ENCODE measurements at regions not wholly inside any gene's neighbourhood (a gene's known extent, or its start where the extent isn't known, plus 50 kb on each side); places are given as distances from the start of the nearest gene placed in this dataset.
A peak's percentile ranks its signal among the peaks of the same experiment; 100 is the strongest.

GRCh38 chr6:105897131-105897530 is 189.0 kb upstream of the PRDM1 start:
- Histone ChIP-seq H3K9me3 (no peaks in the 10 kb centered on the region), H3K4me3 (no peak overlapping the region), H3K27me3 (no peaks in the 10 kb centered on the region), H3K36me3 (ENCODE audit: low read depth, missing control alignments) (no peaks in the 10 kb centered on the region), H3K27ac (no peak overlapping the region), H3K4me1 (peaks cover under 1% of the 10 kb centered on the region)
- TF ChIP-seq CTCF (IDR thresholded peaks at IDR 0.05), result no peak
- no peak for TF ChIP-seq POLR2A (IDR thresholded peaks at IDR 0.05)
- DNase-seq, result no peak
- intact Hi-C loops (cut with DNase I; ENCODE audit: low total_unique reads), result no loop called here
- WGBS, 2 donors, result 94 to 100% methylated on average over 1 of the region's 1 CpG

- Histone ChIP-seq H3K4me3 (no peak overlapping the region), H3K9me3 (no peaks in the 10 kb centered on the region), H3K4me1 (no peaks in the 10 kb centered on the region), H3K27ac (no peak overlapping the region), H3K27me3 (no peaks in the 10 kb centered on the region), H3K36me3 (ENCODE audit: low read depth, missing control alignments) (no peaks in the 10 kb centered on the region)
- intact Hi-C loops (cut with DNase I; ENCODE audit: low total_unique reads), result no loop called here
- DNase-seq, result no peak
- TF ChIP-seq CTCF (IDR thresholded peaks at IDR 0.05) (no peak), POLR2A (IDR thresholded peaks at IDR 0.05) (no peak)
- WGBS, 2 donors, result 74 to 81% methylated on average over 3 of the region's 3 CpGs
Measured at GRCh38 chr6:105896821-105897095, 189.4 kb upstream of the PRDM1 start.

DNA sequence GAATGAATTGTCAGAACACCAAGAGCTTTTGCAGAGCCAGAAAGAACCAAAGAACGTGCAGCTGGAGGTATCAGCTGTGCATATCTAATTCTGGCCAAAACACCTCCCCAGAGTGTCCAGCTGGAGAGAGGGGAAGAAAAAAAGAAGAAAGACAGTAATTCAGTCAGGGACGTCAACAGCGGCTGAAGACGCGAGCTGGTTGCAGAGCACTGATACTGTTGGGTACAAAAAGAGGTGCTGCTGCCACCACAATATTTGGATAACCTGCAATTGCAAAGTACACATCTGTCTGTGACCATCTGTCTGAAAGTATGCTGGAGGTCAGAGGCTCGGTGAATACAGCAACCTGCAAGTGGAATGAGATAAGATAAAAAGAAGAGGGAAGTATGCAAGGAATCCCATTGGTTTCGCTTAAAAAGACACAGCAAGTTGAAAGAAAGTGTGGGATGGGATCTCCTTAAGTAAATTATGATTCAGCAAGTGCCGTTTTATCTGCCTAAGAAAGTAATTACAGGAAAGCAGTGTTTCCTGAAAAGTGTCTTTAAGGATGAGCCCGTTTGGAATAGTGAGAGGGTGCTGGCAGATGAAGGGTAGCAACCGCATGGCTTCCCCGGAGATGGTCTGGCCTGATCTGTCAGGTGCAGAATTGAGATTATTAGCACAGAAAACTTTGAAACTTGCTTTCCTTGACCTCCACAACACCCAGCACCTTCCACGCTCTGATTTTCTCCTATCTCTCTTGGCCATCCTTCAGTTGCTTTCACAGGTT is 189.9 kb upstream of the PRDM1 start:
- 28 to 47% methylated on average over 12 of the region's 12 CpGs for WGBS, 2 donors
- TF ChIP-seq CTCF (IDR thresholded peaks at IDR 0.05) (no peak), POLR2A (IDR thresholded peaks at IDR 0.05) (no peak)
- Histone ChIP-seq H3K27ac (no peak overlapping the region), H3K4me1 (no peaks in the 10 kb centered on the region), H3K36me3 (ENCODE audit: low read depth, missing control alignments) (no peaks in the 10 kb centered on the region), H3K4me3 (no peak overlapping the region), H3K27me3 (no peaks in the 10 kb centered on the region), H3K9me3 (no peaks in the 10 kb centered on the region)
- intact Hi-C loops (cut with DNase I; ENCODE audit: low total_unique reads), result no loop called here
- DNase-seq, result peak; percentile 20

DNA sequence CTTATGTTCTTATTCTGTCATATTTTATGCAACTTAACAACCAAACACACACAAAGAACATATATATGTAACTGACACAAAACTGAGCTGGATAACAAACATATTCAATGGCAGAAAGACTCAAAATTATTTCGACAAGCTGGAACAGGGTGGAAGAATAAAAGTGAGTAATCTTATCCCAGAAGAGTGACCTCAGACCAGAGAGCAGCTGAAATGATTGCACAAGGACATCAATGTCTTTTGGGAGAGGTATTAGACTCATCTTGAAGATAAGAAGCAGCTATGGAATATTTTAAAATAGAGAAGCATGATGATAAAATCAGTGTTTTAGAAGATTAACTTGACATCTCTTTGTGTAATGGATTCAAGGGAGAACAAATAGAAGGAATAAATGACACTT is 191.6 kb upstream of the PRDM1 start:
- H3K27ac ChIP-seq, result no peak overlapping the region
- WGBS, 2 donors, result 73 to 85% methylated on average over 1 of the region's 1 CpG
- TF ChIP-seq CTCF (IDR thresholded peaks at IDR 0.05) (no peak), POLR2A (IDR thresholded peaks at IDR 0.05) (no peak)

GRCh38 chr6:105893741-105894140 is 192.4 kb upstream of the PRDM1 start:
- Histone ChIP-seq H3K36me3 (ENCODE audit: low read depth, missing control alignments) (no peaks in the 10 kb centered on the region), H3K27ac (no peak overlapping the region), H3K4me1 (no peaks in the 10 kb centered on the region), H3K4me3 (no peak overlapping the region), H3K9me3 (no peaks in the 10 kb centered on the region), H3K27me3 (no peaks in the 10 kb centered on the region)
- WGBS, 2 donors, result 86 to 94% methylated on average over 7 of the region's 7 CpGs
- intact Hi-C loops (cut with DNase I; ENCODE audit: low total_unique reads), result no loop called here
- TF ChIP-seq POLR2A (IDR thresholded peaks at IDR 0.05) (no peak), CTCF (IDR thresholded peaks at IDR 0.05) (no peak)
- no peak for DNase-seq

More for the DNA sequence above, 191.6 kb upstream of the PRDM1 start:
- intact Hi-C loops (cut with DNase I; ENCODE audit: low total_unique reads), result no loop called here
- Histone ChIP-seq H3K9me3 (no peaks in the 10 kb centered on the region), H3K27me3 (no peaks in the 10 kb centered on the region), H3K4me1 (no peaks in the 10 kb centered on the region), H3K36me3 (ENCODE audit: low read depth, missing control alignments) (no peaks in the 10 kb centered on the region), H3K4me3 (no peak overlapping the region)
- no peak for DNase-seq

All from testis (tissue), 2 donors.